HG03354 (cell line): ENCODE measurements at regions not wholly inside any gene's neighbourhood (a gene's known extent, or its start where the extent isn't known, plus 50 kb on each side); places are given as distances from the start of the nearest gene placed in this dataset.
"Not testable (repeated sequence)": the region's sequence is repeated elsewhere in the genome, so short reads cannot be mapped to it uniquely, and the experiment has no call there.

Experiments used
- ATAC-seq: cut with Tn5 transposase; IDR thresholded peaks from one replicate; pipeline ENCODE4 v1.9.1; 2021; ENCODE audit warnings: mild to moderate bottlenecking; ENCODE audit not compliant: unreplicated experiment, poor library complexity, severe bottlenecking

DNA sequence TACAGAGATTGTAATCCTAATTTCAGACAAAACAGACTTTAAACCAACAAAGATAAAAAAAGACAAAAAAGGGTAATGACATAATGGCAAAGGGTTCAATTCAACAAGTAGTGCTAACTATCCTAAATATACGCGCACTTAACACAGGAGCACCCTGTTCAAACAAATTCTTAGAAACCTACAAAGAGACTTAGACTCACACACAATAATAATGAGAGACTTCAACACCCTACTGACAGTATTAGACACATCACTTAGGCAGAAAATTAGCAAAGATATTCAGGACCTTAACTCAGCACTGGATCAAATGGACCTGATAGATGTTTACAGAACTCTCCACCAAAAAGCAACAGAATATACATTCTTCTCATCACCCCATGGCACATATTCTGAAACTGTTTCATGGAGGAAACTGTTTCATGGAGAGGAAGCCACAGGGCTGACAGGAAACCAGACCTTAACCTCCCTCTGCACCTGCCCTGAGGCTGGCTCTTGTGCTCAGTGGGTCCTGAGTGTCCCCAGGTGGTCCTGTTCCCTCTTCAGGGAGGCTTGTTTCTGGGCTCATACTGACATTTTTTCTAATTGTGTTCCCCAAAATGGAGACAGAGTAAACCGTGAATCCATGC lies 54.7 kb downstream of the OR4M2 start:
- not testable (repeated sequence) for ATAC-seq

- ATAC-seq, result not testable (repeated sequence)
These were observed 57.2 kb downstream of the OR4M2 start for GRCh38 chr15:22137572-22137971.

DNA sequence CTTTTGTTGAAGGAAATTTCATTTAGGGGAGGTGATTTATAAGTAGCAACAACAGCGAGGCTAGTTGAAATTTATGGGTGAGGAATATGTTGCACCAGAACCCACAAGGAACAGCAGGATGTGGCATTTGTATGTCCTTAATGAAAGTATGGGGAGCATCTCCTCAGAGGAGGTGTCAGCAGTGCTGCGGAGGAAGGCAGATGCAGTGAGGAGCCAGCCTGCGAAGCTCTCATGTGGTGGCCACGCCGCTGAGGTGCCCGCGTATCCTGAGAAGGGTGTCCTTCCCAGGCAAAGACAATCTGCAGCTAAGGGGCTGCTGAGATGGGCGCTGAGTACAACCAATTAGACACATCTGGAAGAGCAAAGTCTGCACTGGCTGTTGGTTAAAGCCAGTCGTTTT lies 60.8 kb downstream of the OR4M2 start:
- ATAC-seq, result not testable (repeated sequence)

DNA sequence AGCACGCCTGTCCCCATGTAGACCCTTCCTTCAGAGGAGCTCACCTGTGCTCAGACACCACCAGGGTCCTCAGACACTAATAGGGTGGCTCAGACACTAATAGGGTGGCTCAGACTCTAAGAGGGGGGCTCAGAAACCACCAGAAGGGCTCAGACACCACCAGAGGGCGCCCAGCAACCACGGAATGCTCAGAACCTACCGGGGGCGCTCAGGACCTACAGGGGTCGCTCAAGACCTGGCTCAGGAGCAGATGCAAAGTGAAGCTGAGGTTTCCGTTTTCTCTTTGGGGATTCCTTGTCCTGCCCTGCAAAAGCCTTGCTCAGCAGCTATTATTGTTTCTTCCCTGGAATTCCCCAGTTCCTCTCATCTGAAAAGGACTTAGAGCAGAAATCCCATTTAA lies 67.8 kb downstream of the OR4M2 start:
- ATAC-seq, result peak; percentile 96

DNA sequence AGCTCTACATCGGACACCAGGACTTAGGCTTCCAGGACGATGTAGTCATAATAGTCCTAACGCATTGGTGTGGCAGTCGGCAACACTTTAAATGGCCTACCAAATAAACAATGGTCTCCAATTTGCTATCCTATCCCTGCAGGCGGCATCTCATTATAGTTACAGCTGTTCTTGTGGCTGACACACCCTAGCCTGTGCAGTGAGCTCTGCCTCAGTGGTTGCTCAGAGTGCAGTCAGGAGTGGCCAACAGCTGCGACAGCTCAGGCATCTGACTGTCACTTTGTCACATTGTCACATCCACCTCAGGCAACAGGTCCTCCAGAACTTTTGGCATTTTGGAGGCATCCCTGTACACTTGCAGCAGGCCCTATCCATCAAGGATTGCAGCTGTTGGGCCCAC lies 77.9 kb downstream of the OR4M2 start:
- peak; percentile 27 for ATAC-seq

GRCh38 chr15:22160283-22160682 lies 80.0 kb downstream of the OR4M2 start:
- peak; percentile 39 for ATAC-seq

DNA sequence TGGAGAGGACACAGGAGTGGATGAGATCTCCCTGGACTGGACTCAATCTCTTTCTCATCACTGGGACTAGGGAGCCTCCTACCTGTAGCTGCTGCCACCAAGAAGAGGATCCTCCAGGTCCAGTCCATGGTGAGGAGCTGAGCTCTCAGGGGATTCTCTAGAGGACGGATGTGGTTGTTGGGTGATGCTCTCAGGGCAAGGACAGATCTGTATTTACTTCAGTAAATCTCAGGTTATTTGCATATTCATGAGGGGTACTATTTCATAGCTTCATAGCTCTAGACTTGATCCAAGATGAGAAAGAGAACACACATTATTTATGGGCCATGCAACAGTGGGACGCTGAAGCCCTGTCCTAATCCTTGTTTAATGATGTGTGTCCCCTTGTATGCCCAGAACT lies 80.4 kb downstream of the OR4M2 start:
- ATAC-seq, result peak; percentile 82

DNA sequence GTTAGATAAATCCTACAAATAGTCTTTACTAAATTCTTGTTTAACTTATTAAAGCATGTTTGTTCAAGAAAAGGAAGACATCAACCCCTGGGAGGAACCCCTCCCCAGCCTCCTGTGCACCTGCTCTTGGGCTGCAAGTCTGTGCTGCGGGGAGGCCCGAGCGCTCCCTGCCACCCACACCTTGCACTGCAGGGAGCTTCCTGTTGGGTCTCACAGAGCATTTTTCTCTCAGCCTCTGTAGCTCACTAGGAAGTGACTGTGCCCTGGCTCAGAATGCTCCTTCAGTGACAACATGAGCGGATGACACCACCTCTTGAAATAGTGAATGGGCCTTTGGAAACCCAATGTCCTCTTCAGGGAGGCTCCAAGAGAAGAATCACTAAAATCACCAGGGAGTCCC lies 81.1 kb downstream of the OR4M2 start:
- ATAC-seq, result peak; percentile 78

DNA sequence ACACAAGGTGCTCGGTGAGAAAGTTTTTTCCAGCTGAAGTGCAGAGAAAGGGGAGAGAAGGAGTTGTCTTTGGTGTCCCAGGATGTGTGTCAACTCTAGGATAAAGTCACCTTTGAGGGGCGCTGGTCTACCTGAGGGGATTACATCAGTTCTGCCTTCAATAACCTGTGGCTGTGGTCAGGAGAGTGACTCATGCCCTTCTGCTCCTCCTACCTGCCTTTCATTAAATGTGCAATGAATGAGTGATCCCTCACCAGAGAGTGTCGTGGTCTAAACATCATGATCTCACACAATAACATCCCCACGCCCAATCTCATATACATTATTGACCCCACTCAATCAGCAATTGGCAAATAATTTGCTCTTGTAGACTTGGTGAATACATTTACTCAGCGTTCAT lies 83.4 kb downstream of the OR4M2 start:
- not testable (repeated sequence) for ATAC-seq

DNA sequence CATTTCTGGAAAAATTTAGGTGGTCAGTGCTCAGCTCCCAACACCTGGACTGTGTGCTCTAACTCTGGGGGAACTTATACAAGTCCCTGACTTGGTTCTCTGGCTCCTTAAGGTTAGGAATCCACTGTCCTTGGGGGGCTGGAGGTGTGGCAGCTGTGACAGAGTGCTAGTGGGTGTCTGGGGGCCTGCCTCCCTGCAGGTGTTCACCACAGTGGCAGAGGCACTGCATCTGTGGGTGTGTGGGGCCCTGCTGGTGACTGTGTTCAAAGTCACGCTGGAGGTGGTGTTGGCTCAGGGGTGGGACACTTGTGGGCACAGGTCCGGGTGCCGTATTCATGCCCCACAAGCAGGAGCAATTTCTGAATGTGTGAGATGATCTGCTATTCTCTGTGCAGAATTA lies 87.2 kb downstream of the OR4M2 start:
- not testable (repeated sequence) for ATAC-seq

DNA sequence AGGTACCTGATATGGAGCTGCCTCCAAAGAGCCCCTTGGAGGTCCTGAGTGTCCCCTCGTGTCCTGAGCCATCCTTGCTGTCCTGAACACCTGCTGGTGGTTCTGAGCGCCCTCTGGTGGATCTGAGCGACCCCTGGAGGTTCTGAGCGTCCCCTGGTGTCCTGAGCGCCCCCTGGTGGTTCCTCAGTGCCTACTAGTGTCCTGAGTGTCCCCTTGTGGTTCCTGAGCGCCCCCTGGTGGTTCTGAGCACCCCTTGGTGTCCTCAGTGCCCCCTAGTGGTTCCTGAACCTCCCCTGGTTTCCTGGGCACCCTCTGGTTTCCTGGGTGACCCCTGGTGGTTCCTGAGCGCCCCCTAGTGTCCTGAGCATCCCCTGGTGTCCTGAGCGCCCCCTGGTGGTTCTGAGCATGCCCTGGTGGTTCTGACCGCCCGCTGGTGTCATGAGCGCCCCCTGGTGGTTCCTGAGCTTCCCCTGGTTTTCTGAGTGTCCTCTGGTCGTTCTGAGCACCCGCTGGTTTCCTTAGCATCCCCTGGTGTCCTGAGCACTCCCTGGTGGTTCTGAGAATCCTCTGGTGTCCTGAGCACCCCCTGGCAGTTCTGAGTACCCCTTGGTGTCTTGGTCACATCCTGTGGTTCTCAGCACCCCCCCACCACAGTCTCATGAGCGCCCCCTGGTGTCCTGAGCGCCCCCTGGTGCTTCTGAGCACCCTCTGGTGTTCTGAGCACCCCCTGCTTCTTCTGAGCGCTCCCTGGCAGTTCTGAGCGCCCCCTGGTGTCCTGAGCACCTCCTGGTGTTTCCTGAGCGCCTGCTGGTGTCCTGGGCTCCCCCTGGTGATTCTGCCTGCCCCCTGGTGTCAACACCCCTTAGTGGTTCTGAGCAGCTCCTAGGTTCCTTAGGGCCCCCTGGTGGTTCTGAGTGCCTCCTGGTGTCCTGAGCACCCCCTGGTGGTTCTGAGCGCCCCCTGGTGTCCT lies 93.0 kb downstream of the OR4M2 start:
- peak; percentile 75 for ATAC-seq

GRCh38 chr15:22174088-22174487 lies 93.8 kb downstream of the OR4M2 start:
- peak; percentile 60 for ATAC-seq

DNA sequence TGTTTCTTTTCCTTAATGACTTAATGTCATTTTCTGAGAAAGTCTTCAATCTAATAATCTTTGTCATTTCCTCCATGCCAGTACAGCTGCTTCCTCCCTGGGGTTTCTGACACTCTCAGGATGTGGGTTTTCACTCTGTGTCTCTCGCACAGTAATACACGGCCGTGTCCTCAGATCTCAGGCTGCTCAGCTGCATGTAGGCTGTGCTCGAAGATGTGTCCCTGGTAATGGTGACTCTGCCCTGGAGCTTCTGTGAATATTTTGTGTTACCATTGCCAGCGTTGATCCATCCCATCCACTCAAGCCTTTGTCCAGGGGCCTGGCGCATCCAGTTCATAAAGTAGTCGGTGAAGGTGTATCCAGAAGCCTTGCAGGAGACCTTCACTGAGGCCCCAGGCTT lies 97.6 kb downstream of the OR4M2 start:
- not testable (repeated sequence) for ATAC-seq

DNA sequence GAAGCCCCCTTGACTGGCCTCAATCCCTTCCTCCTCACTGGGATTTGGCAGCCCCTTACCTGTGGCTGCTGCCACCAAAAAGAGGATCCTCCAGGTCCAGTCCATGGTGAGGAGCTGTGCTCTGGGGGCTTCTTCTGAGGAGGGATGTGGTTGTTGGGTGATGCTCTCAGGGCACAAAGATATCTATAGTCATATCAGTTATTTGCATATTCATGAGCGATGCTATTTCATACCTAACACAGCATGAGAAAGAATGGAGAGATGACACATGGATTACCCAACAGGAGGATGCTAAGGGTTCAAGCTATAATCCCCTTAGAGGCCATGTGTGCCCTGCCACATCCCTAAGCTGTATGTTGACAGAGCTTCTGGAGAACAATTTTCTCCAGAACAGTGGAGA lies 98.1 kb downstream of the OR4M2 start:
- ATAC-seq, result not testable (repeated sequence)

- ATAC-seq, result not testable (repeated sequence)
These were observed 98.7 kb downstream of the OR4M2 start for GRCh38 chr15:22179043-22179442.

- not testable (repeated sequence) for ATAC-seq
These were observed 100.3 kb downstream of the OR4M2 start for GRCh38 chr15:22180611-22181010.

DNA sequence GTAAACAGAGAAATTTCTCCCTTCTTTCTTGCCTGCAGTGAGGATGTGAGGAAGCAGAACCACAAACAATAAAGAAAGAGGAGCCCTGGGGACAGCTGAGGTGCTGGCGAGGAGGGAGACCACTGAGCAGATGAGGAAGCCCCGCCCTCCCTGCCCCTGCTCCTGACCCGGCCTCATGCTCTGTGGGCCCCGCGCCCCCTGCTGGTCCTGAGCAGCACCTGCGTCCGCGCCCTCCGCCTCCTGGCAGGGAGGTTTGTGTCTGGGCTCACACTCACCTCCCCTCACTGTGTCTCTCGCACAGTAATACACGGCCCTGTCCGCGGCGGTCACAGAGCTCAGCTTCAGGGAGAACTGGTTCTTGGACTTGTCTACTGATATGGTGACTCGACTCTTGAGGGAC lies 104.4 kb downstream of the OR4M2 start:
- peak; percentile 66 for ATAC-seq

- ATAC-seq, result not testable (repeated sequence)
These were observed 106.7 kb downstream of the OR4M2 start for GRCh38 chr15:22186846-22187532.

- ATAC-seq, result not testable (repeated sequence)
These were observed 111.5 kb downstream of the OR4M2 start for GRCh38 chr15:22191818-22192217.
